Stimulated activated CD4-positive, alpha-beta T cell treated with anti-CD3 and anti-CD28 coated beads, Interleukin-15, amount 100 ng/mL, for 1 hour (primary cell): ENCODE measurements at regions not wholly inside any gene's neighbourhood (a gene's known extent, or its start where the extent isn't known, plus 50 kb on each side); places are given as distances from the start of the nearest gene placed in this dataset.
"Not testable (repeated sequence)": the region's sequence is repeated elsewhere in the genome, so short reads cannot be mapped to it uniquely, and the experiment has no call there.

Experiments used
- DNase-seq, 2 donors: peaks; one replicate each; pipeline ENCODE4 v3.0.0-alpha.2; 2020; ENCODE audit warnings: low read depth in 1 of 2, low spot score in 1 of 2

- no peak for DNase-seq
Measured at GRCh38 chr5:118486647-118487225, 501.6 kb downstream of the DTWD2 start.

- no peak for DNase-seq
Measured at GRCh38 chr5:118479285-118479684, 509.1 kb downstream of the DTWD2 start.

- no peak for DNase-seq
Measured at GRCh38 chr5:118478852-118479251, 509.5 kb downstream of the DTWD2 start.

GRCh38 chr5:118468085-118468484 lies 520.3 kb downstream of the DTWD2 start:
- DNase-seq = no peak

GRCh38 chr5:118467103-118467502 lies 521.2 kb downstream of the DTWD2 start:
- no peak for DNase-seq

- no peak for DNase-seq
Measured at GRCh38 chr5:118466418-118466817, 521.9 kb downstream of the DTWD2 start.

- not testable (repeated sequence) for DNase-seq
Measured at GRCh38 chr5:118462276-118462675, 526.1 kb downstream of the DTWD2 start.

- DNase-seq = no peak
Measured at GRCh38 chr5:118461436-118461835, 526.9 kb downstream of the DTWD2 start.

GRCh38 chr5:118459490-118459889 lies 528.9 kb downstream of the DTWD2 start:
- DNase-seq = no peak

GRCh38 chr5:118456085-118456484 lies 532.3 kb downstream of the DTWD2 start:
- no peak for DNase-seq

GRCh38 chr5:118451697-118452247 lies 536.6 kb downstream of the DTWD2 start:
- DNase-seq = no peak

- DNase-seq = no peak
Measured at GRCh38 chr5:118450554-118451332, 537.6 kb downstream of the DTWD2 start.

GRCh38 chr5:118447350-118447749 lies 541.0 kb downstream of the DTWD2 start:
- DNase-seq = no peak

GRCh38 chr5:118441956-118442355 lies 546.4 kb downstream of the DTWD2 start:
- DNase-seq = no peak

GRCh38 chr5:118441034-118441433 lies 547.3 kb downstream of the DTWD2 start:
- DNase-seq = no peak

- no peak for DNase-seq
Measured at GRCh38 chr5:118440496-118440895, 547.9 kb downstream of the DTWD2 start.

GRCh38 chr5:118439831-118440230 lies 548.5 kb downstream of the DTWD2 start:
- no peak for DNase-seq

- no peak for DNase-seq
Measured at GRCh38 chr5:118435131-118435530, 553.2 kb downstream of the DTWD2 start.

- no peak for DNase-seq
Measured at GRCh38 chr5:118434522-118434921, 553.8 kb downstream of the DTWD2 start.

GRCh38 chr5:118430076-118430475 lies 558.3 kb downstream of the DTWD2 start:
- no peak for DNase-seq

GRCh38 chr5:118407958-118408357 lies 580.4 kb downstream of the DTWD2 start:
- no peak for DNase-seq

GRCh38 chr5:118405650-118406061 lies 582.7 kb downstream of the DTWD2 start:
- DNase-seq = no peak

GRCh38 chr5:118397236-118397635 lies 591.1 kb downstream of the DTWD2 start:
- DNase-seq = no peak
